CD4-positive, alpha-beta memory T cell (primary cell): ENCODE measurements at regions not wholly inside any gene's neighbourhood (a gene's known extent, or its start where the extent isn't known, plus 50 kb on each side); places are given as distances from the start of the nearest gene placed in this dataset.

Experiments
- CTCF ChIA-PET: fragments of 350-600 bp; sonication (Branson Sonifier 250); formaldehyde crosslinking; loops from one replicate; lab custom pipeline; 2021; ENCODE audit warnings: inconsistent platforms; ENCODE audit not compliant: partially characterized antibody; lab: Charles Lee
- POLR2A ChIA-PET: fragments of 350-600 bp; sonication (Branson Sonifier 250); formaldehyde crosslinking; loops from one replicate; lab custom pipeline; 2021; ENCODE audit not compliant: partially characterized antibody; lab: Charles Lee
- DNase-seq, 5 donors: peaks; one replicate each; pipeline versions ENCODE4 v3.0.0 to v3.0.0-alpha.2; 2020 to 2022; ENCODE audit warnings: mixed read lengths in 1 of 5
- H3K27ac ChIP-seq: one replicate; pipeline ENCODE4 v1.7.0; 2013; ENCODE audit warnings: low read depth, low read length
- H3K27me3 ChIP-seq: 2 replicates; pipeline ENCODE4 v1.7.0; 2013; ENCODE audit warnings: mild to moderate bottlenecking, low read length, moderate library complexity; ENCODE audit not compliant: insufficient read depth
- H3K36me3 ChIP-seq: 2 replicates; pipeline ENCODE4 v1.7.0; 2013; ENCODE audit warnings: mild to moderate bottlenecking, low read length, moderate library complexity; ENCODE audit not compliant: insufficient read depth
- H3K4me1 ChIP-seq: 2 replicates; pipeline ENCODE4 v1.7.0; 2013; ENCODE audit warnings: mild to moderate bottlenecking, low read length, moderate library complexity; ENCODE audit not compliant: insufficient read depth
- H3K4me3 ChIP-seq, 2 donors: one replicate each; pipeline ENCODE4 v1.7.0; 2013; ENCODE audit warnings: low read length in 2 of 2, mild to moderate bottlenecking in 1 of 2
- H3K9me3 ChIP-seq, 2 donors: one replicate each; pipeline ENCODE4 v1.7.0; 2013; ENCODE audit warnings: low read length in 2 of 2, control low read depth in 1 of 2; ENCODE audit not compliant: control insufficient read depth in 1 of 2
- H3K27ac Mint-ChIP-seq, 7 donors: one replicate each; pipeline ENCODE4 v1.8.0; 2020 to 2021; ENCODE audit warnings: mixed read lengths in 7 of 7, mild to moderate bottlenecking in 6 of 7, inconsistent platforms in 3 of 7, moderate library complexity in 3 of 7
- H3K27me3 Mint-ChIP-seq, 2 donors: one replicate each; pipeline ENCODE4 v1.8.0; 2020 to 2021; ENCODE audit warnings: mixed read lengths in 2 of 2
- H3K36me3 Mint-ChIP-seq, 2 donors: one replicate each; pipeline ENCODE4 v1.8.0; 2020 to 2021; ENCODE audit warnings: mixed read lengths in 2 of 2, inconsistent platforms in 1 of 2, mild to moderate bottlenecking in 1 of 2
- H3K4me1 Mint-ChIP-seq, 4 donors: one replicate each; pipeline ENCODE4 v1.8.0; 2020 to 2021; ENCODE audit warnings: mixed read lengths in 4 of 4, mild to moderate bottlenecking in 1 of 4
- H3K4me3 Mint-ChIP-seq, 8 donors: one replicate each; pipeline ENCODE4 v1.8.0; 2020 to 2021; ENCODE audit warnings: mixed read lengths in 8 of 8, mild to moderate bottlenecking in 7 of 8, moderate library complexity in 6 of 8, inconsistent platforms in 3 of 8
- H3K9me3 Mint-ChIP-seq, 8 donors: one replicate each; pipeline ENCODE4 v1.8.0; 2020 to 2021; ENCODE audit warnings: mixed read lengths in 8 of 8, mild to moderate bottlenecking in 5 of 8, inconsistent platforms in 3 of 8, moderate library complexity in 1 of 8
- intact Hi-C: fragments of 100-400 bp; cut with micrococcal nuclease; formaldehyde crosslinking; loops from one replicate; pipeline ENCODE4 v1.15.1; 2023

- ChIA-PET POLR2A (no interaction called here), CTCF (no interaction called here)
- H3K27me3 ChIP-seq: no peaks in the 10 kb centered on the region
These were observed 273.3 kb downstream of the ALDH8A1 start for GRCh38 chr6:134676307-134677281.

GRCh38 chr6:134675110-134676054 lies 274.5 kb downstream of the ALDH8A1 start:
- no peak for DNase-seq
- no peaks in the 10 kb centered on the region for H3K36me3 Mint-ChIP-seq
- Histone ChIP-seq H3K27ac (no peak overlapping the region), H3K36me3 (no peaks in the 10 kb centered on the region), H3K9me3 (no peaks in the 10 kb centered on the region), H3K27me3 (no peaks in the 10 kb centered on the region), H3K4me3 (no peak overlapping the region), H3K4me1 (no peaks in the 10 kb centered on the region)
- POLR2A ChIA-PET: no interaction called here
- no peaks in the 10 kb centered on the region for H3K9me3 Mint-ChIP-seq
- intact Hi-C loops: no loop called here
- no peaks in the 10 kb centered on the region for H3K4me1 Mint-ChIP-seq
- peaks cover 0 to 4% of the 10 kb centered on the region in 2 donors for H3K27me3 Mint-ChIP-seq
- CTCF ChIA-PET: no interaction called here
- H3K27ac Mint-ChIP-seq: no peak overlapping the region
- H3K4me3 Mint-ChIP-seq: no peak overlapping the region

More at GRCh38 chr6:134676307-134677281, 273.3 kb downstream of the ALDH8A1 start:
- no peak overlapping the region for H3K27ac ChIP-seq
- H3K4me3 ChIP-seq: no peak overlapping the region
- Mint-ChIP-seq H3K27ac (no peak overlapping the region), H3K27me3 (peaks cover 0 to 4% of the 10 kb centered on the region in 2 donors), H3K4me1 (no peaks in the 10 kb centered on the region), H3K9me3 (no peaks in the 10 kb centered on the region), H3K4me3 (no peak overlapping the region), H3K36me3 (no peaks in the 10 kb centered on the region)
- H3K4me1 ChIP-seq: no peaks in the 10 kb centered on the region
- intact Hi-C loops: no loop called here
- no peaks in the 10 kb centered on the region for H3K9me3 ChIP-seq
- H3K36me3 ChIP-seq: no peaks in the 10 kb centered on the region
- DNase-seq: no peak

- no peaks in the 10 kb centered on the region for H3K36me3 Mint-ChIP-seq
- POLR2A ChIA-PET: no interaction called here
These were observed 275.3 kb downstream of the ALDH8A1 start for GRCh38 chr6:134674562-134674961.

GRCh38 chr6:134669485-134669884 lies 280.4 kb downstream of the ALDH8A1 start:
- Histone ChIP-seq H3K4me1 (no peaks in the 10 kb centered on the region), H3K27me3 (no peaks in the 10 kb centered on the region), H3K4me3 (no peak overlapping the region), H3K9me3 (no peaks in the 10 kb centered on the region), H3K36me3 (no peaks in the 10 kb centered on the region), H3K27ac (no peak overlapping the region)
- CTCF ChIA-PET: no interaction called here
- Mint-ChIP-seq H3K4me1 (no peaks in the 10 kb centered on the region), H3K27me3 (peaks cover 2 to 4% of the 10 kb centered on the region in 2 donors), H3K36me3 (no peaks in the 10 kb centered on the region), H3K4me3 (no peak overlapping the region), H3K27ac (no peak overlapping the region), H3K9me3 (no peaks in the 10 kb centered on the region)
- POLR2A ChIA-PET: no interaction called here
- intact Hi-C loops: no loop called here
- no peak for DNase-seq

More at GRCh38 chr6:134674562-134674961, 275.3 kb downstream of the ALDH8A1 start:
- Histone ChIP-seq H3K27ac (no peak overlapping the region), H3K9me3 (no peaks in the 10 kb centered on the region), H3K4me3 (no peak overlapping the region), H3K4me1 (no peaks in the 10 kb centered on the region), H3K36me3 (no peaks in the 10 kb centered on the region), H3K27me3 (no peaks in the 10 kb centered on the region)
- no peak overlapping the region for H3K4me3 Mint-ChIP-seq
- H3K4me1 Mint-ChIP-seq: no peaks in the 10 kb centered on the region
- H3K27ac Mint-ChIP-seq: no peak overlapping the region
- intact Hi-C loops: no loop called here
- no peak for DNase-seq
- no peaks in the 10 kb centered on the region for H3K9me3 Mint-ChIP-seq
- CTCF ChIA-PET: no interaction called here
- peaks cover 2 to 4% of the 10 kb centered on the region in 2 donors for H3K27me3 Mint-ChIP-seq

GRCh38 chr6:134667111-134667510 lies 282.8 kb downstream of the ALDH8A1 start:
- no peak overlapping the region for H3K27ac Mint-ChIP-seq
- no peaks in the 10 kb centered on the region for H3K36me3 Mint-ChIP-seq
- no peaks in the 10 kb centered on the region for H3K9me3 ChIP-seq
- H3K4me3 ChIP-seq: no peak overlapping the region
- intact Hi-C loops: no loop called here
- H3K4me1 Mint-ChIP-seq: peaks cover 0 to 2% (median 0%) of the 10 kb centered on the region in 4 donors
- H3K4me3 Mint-ChIP-seq: no peak overlapping the region
- peaks cover 0 to 4% of the 10 kb centered on the region in 2 donors for H3K27me3 Mint-ChIP-seq
- ChIA-PET POLR2A (no interaction called here), CTCF (no interaction called here)
- H3K9me3 Mint-ChIP-seq: no peaks in the 10 kb centered on the region
- H3K36me3 ChIP-seq: no peaks in the 10 kb centered on the region
- H3K27ac ChIP-seq: no peak overlapping the region
- H3K4me1 ChIP-seq: no peaks in the 10 kb centered on the region
- no peak for DNase-seq
- H3K27me3 ChIP-seq: no peaks in the 10 kb centered on the region

- Mint-ChIP-seq H3K4me3 (no peak overlapping the region), H3K27ac (no peak overlapping the region), H3K36me3 (no peaks in the 10 kb centered on the region), H3K9me3 (no peaks in the 10 kb centered on the region), H3K4me1 (peaks cover 0 to 2% (median 0%) of the 10 kb centered on the region in 4 donors), H3K27me3 (peaks cover 0 to 4% of the 10 kb centered on the region in 2 donors)
- no peak overlapping the region for H3K4me3 ChIP-seq
- H3K27me3 ChIP-seq: no peaks in the 10 kb centered on the region
- H3K36me3 ChIP-seq: no peaks in the 10 kb centered on the region
- H3K4me1 ChIP-seq: no peaks in the 10 kb centered on the region
- DNase-seq: no peak
- no peaks in the 10 kb centered on the region for H3K9me3 ChIP-seq
- CTCF ChIA-PET: no interaction called here
- intact Hi-C loops: no loop called here
- POLR2A ChIA-PET: no interaction called here
- H3K27ac ChIP-seq: no peak overlapping the region
These were observed 283.8 kb downstream of the ALDH8A1 start for GRCh38 chr6:134666125-134666524.
